GM23248 (cell line): ENCODE measurements at regions not wholly inside any gene's neighbourhood (a gene's known extent, or its start where the extent isn't known, plus 50 kb on each side); places are given as distances from the start of the nearest gene placed in this dataset.

Experiments
- EZH2 ChIP-seq: fragments of 200-600 bp; sonication (generic); IDR thresholded peaks from 2 replicates; pipeline ENCODE4 v1.6.1; 2018; ENCODE audit warnings: antibody characterized with exemption, mild to moderate bottlenecking; ENCODE audit not compliant: insufficient read depth, poor library complexity, severe bottlenecking
- EZH2phosphoT487 ChIP-seq: fragments of 200-600 bp; sonication (generic); IDR thresholded peaks from 2 replicates; pipeline ENCODE4 v1.6.1; 2018; ENCODE audit warnings: antibody characterized with exemption, moderate library complexity, mild to moderate bottlenecking, low read depth; ENCODE audit not compliant: insufficient read depth

GRCh38 chr4:26050212-26050643, 136.2 kb downstream of the SMIM20 start:
- TF ChIP-seq EZH2phosphoT487 (no peak), EZH2 (no peak)
